Mesendoderm (in vitro differentiated cells): ENCODE measurements at regions not wholly inside any gene's neighbourhood (a gene's known extent, or its start where the extent isn't known, plus 50 kb on each side); places are given as distances from the start of the nearest gene placed in this dataset.

Experiments used
- DNase-seq: peaks from one replicate; pipeline ENCODE4 v3.0.0; 2013
- H2AK5ac ChIP-seq: 2 replicates; pipeline ENCODE4 v1.6.1; 2013; ENCODE audit warnings: low read length, inconsistent platforms
- H2BK120ac ChIP-seq: 2 replicates; pipeline ENCODE4 v1.6.1; 2013; ENCODE audit warnings: low read depth, mild to moderate bottlenecking, low read length, moderate library complexity, mixed read lengths
- H2BK15ac ChIP-seq: replicated peaks from 2 replicates; pipeline ENCODE4 v1.6.1; 2013; ENCODE audit warnings: low read depth, mild to moderate bottlenecking, moderate library complexity
- H2BK5ac ChIP-seq: 2 replicates; pipeline ENCODE4 v1.6.1; 2013; ENCODE audit warnings: low read length, inconsistent platforms
- H3K18ac ChIP-seq: 2 replicates; pipeline ENCODE4 v1.6.1; 2013; ENCODE audit warnings: mild to moderate bottlenecking, low read length, mixed read lengths
- H3K23ac ChIP-seq: one replicate; pipeline ENCODE4 v1.6.1; 2013; ENCODE audit warnings: low read length
- H3K27ac ChIP-seq: 2 replicates; pipeline ENCODE4 v1.5.1; 2013; ENCODE audit warnings: low read depth, mild to moderate bottlenecking, inconsistent platforms, low read length, moderate library complexity
- H3K27me3 ChIP-seq: 2 replicates; pipeline ENCODE4 v1.6.1; 2013; ENCODE audit warnings: low read length, control low read depth, mild to moderate bottlenecking, inconsistent platforms; ENCODE audit not compliant: insufficient read depth, poor library complexity
- H3K36me3 ChIP-seq: 2 replicates; pipeline ENCODE4 v1.6.1; 2013; ENCODE audit warnings: low read length, inconsistent platforms; ENCODE audit not compliant: control insufficient read depth, insufficient read depth
- H3K4ac ChIP-seq: one replicate; pipeline ENCODE4 v1.6.1; 2013; ENCODE audit warnings: low read depth, mild to moderate bottlenecking, low read length, moderate library complexity
- H3K4me1 ChIP-seq: 2 replicates; pipeline ENCODE4 v1.6.1; 2013; ENCODE audit warnings: low read depth, low read length, inconsistent platforms; ENCODE audit not compliant: control insufficient read depth
- H3K4me2 ChIP-seq: 2 replicates; pipeline ENCODE4 v1.6.1; 2013; ENCODE audit warnings: low read length
- H3K4me3 ChIP-seq: 2 replicates; pipeline ENCODE4 v1.5.1; 2013; ENCODE audit warnings: mild to moderate bottlenecking, low read length
- H3K56ac ChIP-seq: one replicate; pipeline ENCODE4 v1.6.1; 2013; ENCODE audit warnings: low read length
- H3K79me1 ChIP-seq: 2 replicates; pipeline ENCODE4 v1.6.1; 2013; ENCODE audit warnings: low read length, inconsistent platforms
- H3K79me2 ChIP-seq: 2 replicates; pipeline ENCODE4 v1.6.1; 2013; ENCODE audit warnings: mild to moderate bottlenecking, low read length; ENCODE audit not compliant: control insufficient read depth, insufficient read depth
- H3K9ac ChIP-seq: 2 replicates; pipeline ENCODE4 v1.6.1; 2013; ENCODE audit warnings: low read length, inconsistent platforms
- H4K5ac ChIP-seq: one replicate; pipeline ENCODE4 v1.6.1; 2013; ENCODE audit warnings: low read length
- H4K8ac ChIP-seq: one replicate; pipeline ENCODE4 v1.6.1; 2013; ENCODE audit warnings: low read depth, mild to moderate bottlenecking, control low read depth, low read length, moderate library complexity
- WGBS: extraction: QIAGEN DNeasy Blood & Tissue Kit; methylation state at CpG from one replicate; pipeline ENCODE4 v1.1.7; 2013; ENCODE audit warnings: low lambda C conversion rate, missing lambda C conversion rate; ENCODE audit not compliant: insufficient coverage; ENCODE audit errors: extremely low coverage; 5-methylcytosine and 5-hydroxymethylcytosine counted together

- Histone ChIP-seq H2AK5ac (no peak overlapping the region), H3K79me2 (no peaks in the 10 kb centered on the region), H3K4me3 (no peak overlapping the region), H3K18ac (no peak overlapping the region), H3K4me1 (no peaks in the 10 kb centered on the region), H4K8ac (no peak overlapping the region), H3K9ac (no peak overlapping the region), H4K5ac (no peak overlapping the region), H3K79me1 (no peaks in the 10 kb centered on the region), H3K36me3 (no peaks in the 10 kb centered on the region), H3K23ac (no peak overlapping the region), H3K4me2 (no peak overlapping the region), H3K4ac (no peak overlapping the region), H3K27me3 (no peaks in the 10 kb centered on the region), H3K27ac (no peak overlapping the region), H3K56ac (no peak overlapping the region), H2BK120ac (no peak overlapping the region), H2BK5ac (no peak overlapping the region), H2BK15ac (no peak overlapping the region)
- no CpG with 5 or more reads among the region's 5 CpGs for WGBS
- no peak for DNase-seq
Observed at GRCh38 chr22:49524362-49524761, 303.3 kb downstream of the BRD1 start.

DNA sequence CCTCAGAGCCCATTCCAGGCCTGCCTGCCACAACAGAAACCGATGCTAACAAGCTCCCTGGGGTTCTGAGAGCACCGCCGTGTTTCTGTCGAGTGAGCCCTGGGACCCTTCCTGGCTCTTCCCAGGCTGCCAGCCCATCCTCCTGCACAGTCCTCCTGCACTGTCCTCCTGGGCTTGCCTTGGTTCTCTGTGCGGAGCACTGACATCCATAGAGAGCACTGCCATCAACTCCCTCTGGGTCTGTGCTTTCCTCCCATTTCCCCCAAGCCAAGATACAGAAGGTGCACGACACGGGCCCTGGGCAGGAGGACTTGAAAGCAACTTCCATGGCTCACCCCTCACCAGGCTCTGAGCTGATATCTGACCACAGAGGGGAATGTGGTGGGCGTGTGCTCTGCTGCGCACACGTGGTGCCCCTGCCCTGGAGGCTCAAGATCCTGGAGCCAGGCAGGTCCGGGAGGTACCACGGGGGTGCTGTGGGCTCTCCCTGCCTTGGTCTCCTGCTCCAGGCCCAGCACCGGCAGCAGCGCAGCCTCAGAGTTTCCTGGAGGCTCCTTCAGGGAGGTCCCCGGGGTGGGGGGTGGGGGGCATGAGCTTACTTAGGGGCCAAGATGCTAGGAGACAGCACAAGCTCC, 304.2 kb downstream of the BRD1 start:
- no peak for DNase-seq
- Histone ChIP-seq H3K27ac (no peak overlapping the region), H3K4ac (no peak overlapping the region), H2BK15ac (no peak overlapping the region), H3K36me3 (no peaks in the 10 kb centered on the region), H3K4me1 (no peaks in the 10 kb centered on the region), H3K4me3 (no peak overlapping the region), H3K18ac (no peak overlapping the region), H4K8ac (no peak overlapping the region), H3K27me3 (no peaks in the 10 kb centered on the region), H3K4me2 (no peak overlapping the region), H4K5ac (no peak overlapping the region), H2BK120ac (no peak overlapping the region), H3K23ac (no peak overlapping the region), H2BK5ac (no peak overlapping the region), H3K56ac (no peak overlapping the region), H3K9ac (no peak overlapping the region), H3K79me1 (no peaks in the 10 kb centered on the region), H3K79me2 (no peaks in the 10 kb centered on the region), H2AK5ac (no peak overlapping the region)
- WGBS, result no CpG with 5 or more reads among the region's 15 CpGs

DNA sequence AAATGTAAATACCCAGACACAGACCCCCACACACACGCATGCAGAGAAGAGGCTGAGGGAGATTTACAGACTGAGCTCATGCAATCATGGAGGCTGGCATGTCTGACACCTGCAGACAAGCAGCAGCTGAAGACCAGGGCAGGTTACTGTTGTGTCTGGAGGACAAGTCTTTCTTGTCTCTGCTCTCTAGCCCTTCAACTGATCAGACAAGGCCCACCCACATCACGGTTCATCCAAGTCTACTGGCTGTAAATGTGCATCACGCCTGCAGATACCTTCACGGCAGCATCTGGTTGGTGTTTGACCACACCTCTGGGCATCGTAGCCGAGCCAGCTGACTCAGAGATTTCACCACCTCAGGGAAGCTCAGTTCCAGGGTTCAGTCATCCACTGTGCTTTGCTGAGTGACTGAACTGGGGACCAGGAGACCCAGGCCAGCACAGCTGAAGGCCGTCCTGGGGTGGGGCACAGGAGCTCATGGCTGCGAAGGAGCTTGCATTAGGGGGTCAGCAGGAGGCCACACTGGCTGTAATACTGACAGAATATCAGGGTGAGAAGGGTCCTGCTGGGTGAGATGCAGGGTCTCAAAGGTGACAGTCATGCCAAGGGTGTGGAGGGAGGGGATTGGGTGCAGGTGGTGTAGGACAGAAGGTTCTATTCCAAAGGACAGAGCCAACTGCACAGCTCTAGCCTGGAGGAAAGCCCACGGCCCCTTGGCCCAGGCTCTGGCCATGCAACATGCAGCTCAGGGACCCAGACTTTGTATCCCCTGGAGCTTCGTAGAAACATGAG, 304.9 kb downstream of the BRD1 start:
- Histone ChIP-seq H3K23ac (no peak overlapping the region), H3K79me2 (no peaks in the 10 kb centered on the region), H3K27me3 (no peaks in the 10 kb centered on the region), H4K5ac (no peak overlapping the region), H3K4me2 (no peak overlapping the region), H3K9ac (no peak overlapping the region), H2BK120ac (no peak overlapping the region), H3K79me1 (no peaks in the 10 kb centered on the region), H2AK5ac (no peak overlapping the region), H3K56ac (no peak overlapping the region), H3K36me3 (no peaks in the 10 kb centered on the region), H2BK5ac (no peak overlapping the region), H3K18ac (no peak overlapping the region), H3K4ac (no peak overlapping the region), H3K4me1 (no peaks in the 10 kb centered on the region), H2BK15ac (no peak overlapping the region), H3K4me3 (no peak overlapping the region), H4K8ac (no peak overlapping the region), H3K27ac (no peak overlapping the region)
- WGBS, result no CpG with 5 or more reads among the region's 10 CpGs
- no peak for DNase-seq

DNA sequence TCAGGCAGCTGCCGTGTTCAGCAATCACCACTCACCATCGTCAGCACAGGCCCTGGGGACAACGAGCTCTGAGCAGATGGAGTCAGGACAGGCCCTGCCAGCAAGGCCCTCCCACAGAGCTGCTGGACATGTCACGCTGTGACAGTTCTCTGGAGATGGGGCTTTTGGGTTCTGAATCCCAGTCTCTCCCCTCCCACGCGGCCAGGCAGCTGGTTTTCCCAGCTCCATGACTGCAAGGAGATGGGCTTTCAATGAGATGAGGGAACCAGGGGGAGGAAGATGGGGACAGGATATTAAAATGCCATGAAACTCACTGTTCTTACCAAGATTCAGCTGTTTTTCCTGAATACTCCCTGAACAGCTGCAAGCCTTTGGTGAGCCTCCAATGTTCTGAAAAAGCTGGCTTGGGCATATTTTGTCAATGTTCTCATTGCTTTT, 305.9 kb downstream of the BRD1 start:
- Histone ChIP-seq H3K23ac (no peak overlapping the region), H3K36me3 (no peaks in the 10 kb centered on the region), H4K5ac (no peak overlapping the region), H3K27me3 (no peaks in the 10 kb centered on the region), H3K79me2 (no peaks in the 10 kb centered on the region), H2AK5ac (no peak overlapping the region), H3K4ac (no peak overlapping the region), H3K9ac (no peak overlapping the region), H3K4me3 (no peak overlapping the region), H3K4me2 (no peak overlapping the region), H3K18ac (no peak overlapping the region), H2BK120ac (no peak overlapping the region), H3K56ac (no peak overlapping the region), H3K27ac (no peak overlapping the region), H3K4me1 (no peaks in the 10 kb centered on the region), H4K8ac (no peak overlapping the region), H3K79me1 (no peaks in the 10 kb centered on the region), H2BK15ac (no peak overlapping the region), H2BK5ac (no peak overlapping the region)
- DNase-seq, result no peak
- WGBS, result no CpG with 5 or more reads among the region's 6 CpGs

DNA sequence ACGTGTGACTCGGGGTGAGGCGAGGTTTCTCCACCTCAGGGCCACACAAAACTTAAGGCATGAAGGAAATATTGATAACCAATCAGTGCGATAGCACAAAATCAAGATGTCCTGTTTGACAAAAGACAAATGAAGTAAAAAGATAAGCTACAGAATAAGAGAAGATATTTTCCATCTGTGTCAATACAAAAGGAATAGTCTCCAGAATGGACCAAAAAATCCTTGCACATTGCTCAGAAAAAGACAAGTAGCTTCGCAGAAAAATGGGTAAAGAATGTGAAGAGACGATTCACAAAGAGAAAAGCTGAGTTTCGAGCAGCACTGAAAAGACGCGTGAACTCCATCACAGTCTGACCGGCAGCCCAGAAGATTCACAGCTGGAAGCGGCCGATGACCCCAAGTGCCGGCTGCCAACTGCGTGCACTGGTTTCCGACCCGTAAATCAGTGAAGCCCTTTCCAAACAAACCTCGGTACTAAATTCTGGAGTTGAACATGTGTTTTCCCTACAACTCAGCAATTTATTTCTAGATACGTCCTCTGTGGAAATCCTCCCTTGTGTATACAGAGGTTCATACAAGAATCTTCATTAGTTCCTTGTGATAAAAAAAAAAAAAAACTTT, 308.4 kb downstream of the BRD1 start:
- H2BK5ac ChIP-seq, result no peak overlapping the region
- no peak overlapping the region for H3K4me2 ChIP-seq
- no peaks in the 10 kb centered on the region for H3K36me3 ChIP-seq
- no peak overlapping the region for H4K5ac ChIP-seq
- DNase-seq, result no peak
- H3K27ac ChIP-seq, result no peak overlapping the region
- no peak overlapping the region for H3K4me3 ChIP-seq
- H3K4ac ChIP-seq, result no peak overlapping the region
- no peak overlapping the region for H3K9ac ChIP-seq
- no peak overlapping the region for H3K56ac ChIP-seq
- WGBS, result no CpG with 5 or more reads among the region's 18 CpGs
- H3K18ac ChIP-seq, result no peak overlapping the region
- no peaks in the 10 kb centered on the region for H3K4me1 ChIP-seq
- no peak overlapping the region for H4K8ac ChIP-seq
- no peaks in the 10 kb centered on the region for H3K27me3 ChIP-seq
- H2BK15ac ChIP-seq, result no peak overlapping the region
- no peaks in the 10 kb centered on the region for H3K79me1 ChIP-seq
- no peak overlapping the region for H3K23ac ChIP-seq
- no peak overlapping the region for H2BK120ac ChIP-seq
- H2AK5ac ChIP-seq, result no peak overlapping the region
- no peaks in the 10 kb centered on the region for H3K79me2 ChIP-seq
